H54 (cell line): ENCODE measurements at regions not wholly inside any gene's neighbourhood (a gene's known extent, or its start where the extent isn't known, plus 50 kb on each side); places are given as distances from the start of the nearest gene placed in this dataset.

Source experiments
- DNase-seq: peaks from one replicate; pipeline ENCODE4 v3.0.0; 2011; ENCODE audit warnings: low spot score, mixed read lengths; ENCODE audit not compliant: insufficient read length
- FAIRE-seq: peaks from 3 replicates; lab custom pipeline; 2011; peaks lifted over from hg19 to GRCh38; lab: Jason Lieb, UNC
- POLR2A ChIP-seq: IDR thresholded peaks from 2 replicates; pipeline ENCODE4 v1.6.1; 2011; ENCODE audit warnings: low read depth, mild to moderate bottlenecking, low read length

DNA sequence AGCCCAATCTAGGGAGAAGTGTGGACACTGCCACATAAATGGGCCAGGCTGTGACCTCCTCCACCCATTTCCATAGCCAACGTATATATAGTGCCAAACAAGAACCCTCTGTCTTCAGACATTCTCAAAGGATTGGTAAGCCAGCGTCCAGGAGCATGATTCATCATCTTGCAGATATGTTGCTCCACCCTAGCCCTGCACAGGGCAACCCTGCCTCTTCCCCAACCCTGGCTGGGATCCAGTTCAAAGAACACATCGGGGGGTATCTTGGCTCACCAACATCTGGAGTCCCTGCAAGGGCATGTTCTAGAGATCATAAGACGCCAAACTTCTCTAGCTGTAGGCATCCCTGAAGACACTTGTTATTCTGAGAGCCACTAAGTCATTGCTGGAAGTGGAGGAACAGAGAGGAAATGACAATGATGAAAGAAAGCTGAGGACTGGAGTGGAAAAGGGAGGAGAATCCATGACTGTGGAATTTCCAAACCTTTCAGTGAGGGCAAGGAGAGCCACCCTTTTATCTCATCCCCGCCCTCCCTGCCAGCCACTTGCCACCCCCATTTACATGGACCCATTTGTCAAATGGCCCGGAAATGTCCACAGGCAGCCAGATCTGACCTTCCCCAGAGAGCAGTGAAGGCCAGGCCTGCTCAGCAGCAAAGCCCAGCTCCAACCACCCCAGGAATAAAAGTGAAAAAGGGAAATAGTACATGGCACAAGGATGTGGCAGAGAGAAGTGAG, 144.1 kb upstream of the CTTNBP2NL start:
- TF ChIP-seq POLR2A, result no peak
- DNase-seq, result peak; percentile 86
- peak; percentile 90 for FAIRE-seq

DNA sequence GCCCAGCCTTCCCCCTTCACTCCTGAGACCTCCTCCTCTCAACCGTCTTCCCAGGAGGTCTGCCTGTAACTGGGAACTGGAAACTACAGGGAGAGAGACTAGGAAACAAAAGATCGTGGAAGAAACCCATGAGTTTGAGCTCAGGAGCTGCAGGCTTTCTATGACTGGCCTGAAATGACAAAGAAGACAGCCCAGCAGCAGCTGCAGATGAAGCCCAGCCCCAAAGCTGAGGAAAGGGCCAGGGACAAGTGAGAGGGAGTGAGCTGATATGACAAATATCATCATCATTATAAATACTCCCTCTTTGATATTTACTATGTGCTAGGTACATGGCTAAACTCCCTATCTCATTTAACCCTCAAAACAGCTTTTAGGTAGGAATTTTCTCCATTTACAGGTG, 142.6 kb upstream of the CTTNBP2NL start:
- no peak for DNase-seq
- TF ChIP-seq POLR2A, result no peak
- FAIRE-seq, result no peak

DNA sequence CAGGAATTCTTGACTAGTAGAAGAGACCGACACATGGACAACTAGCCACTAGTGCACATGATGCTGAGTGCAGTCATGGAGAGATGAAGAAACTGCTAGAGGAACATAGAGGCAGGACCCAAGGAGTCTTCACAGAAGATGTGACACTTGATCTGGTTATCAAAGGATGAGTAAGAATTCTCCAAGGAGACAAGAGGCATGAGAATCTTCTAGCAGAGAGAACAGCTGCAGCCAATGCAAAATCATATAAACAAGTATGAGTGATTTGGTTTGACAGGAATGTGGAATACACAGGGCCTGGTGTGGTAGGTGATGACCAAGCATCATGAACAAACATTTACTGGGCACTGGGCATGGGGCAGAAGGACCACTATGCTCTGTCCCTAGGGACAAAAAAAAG, 140.9 kb upstream of the CTTNBP2NL start:
- FAIRE-seq, result no peak
- no peak for DNase-seq
- TF ChIP-seq POLR2A, result no peak

DNA sequence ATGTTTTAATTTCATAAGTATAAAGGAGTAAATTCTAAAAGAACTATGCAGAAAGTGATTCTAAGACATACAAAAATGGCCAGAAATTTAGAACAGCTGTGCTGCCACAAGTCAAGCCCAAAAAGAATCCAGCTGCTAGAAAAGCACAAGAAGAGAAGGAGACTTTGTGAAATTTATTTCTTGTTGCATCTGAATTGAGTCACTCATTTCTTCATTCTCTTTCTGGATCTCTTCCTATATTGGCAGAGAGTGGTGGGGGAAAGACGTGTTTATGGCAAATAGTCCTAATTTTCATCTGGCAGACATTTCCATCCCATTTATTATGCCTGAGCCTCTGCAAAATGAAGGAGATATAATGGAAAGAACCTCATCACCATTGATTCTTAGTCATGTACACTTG, 139.6 kb upstream of the CTTNBP2NL start:
- DNase-seq, result no peak
- no peak for FAIRE-seq
- no peak for TF ChIP-seq POLR2A

DNA sequence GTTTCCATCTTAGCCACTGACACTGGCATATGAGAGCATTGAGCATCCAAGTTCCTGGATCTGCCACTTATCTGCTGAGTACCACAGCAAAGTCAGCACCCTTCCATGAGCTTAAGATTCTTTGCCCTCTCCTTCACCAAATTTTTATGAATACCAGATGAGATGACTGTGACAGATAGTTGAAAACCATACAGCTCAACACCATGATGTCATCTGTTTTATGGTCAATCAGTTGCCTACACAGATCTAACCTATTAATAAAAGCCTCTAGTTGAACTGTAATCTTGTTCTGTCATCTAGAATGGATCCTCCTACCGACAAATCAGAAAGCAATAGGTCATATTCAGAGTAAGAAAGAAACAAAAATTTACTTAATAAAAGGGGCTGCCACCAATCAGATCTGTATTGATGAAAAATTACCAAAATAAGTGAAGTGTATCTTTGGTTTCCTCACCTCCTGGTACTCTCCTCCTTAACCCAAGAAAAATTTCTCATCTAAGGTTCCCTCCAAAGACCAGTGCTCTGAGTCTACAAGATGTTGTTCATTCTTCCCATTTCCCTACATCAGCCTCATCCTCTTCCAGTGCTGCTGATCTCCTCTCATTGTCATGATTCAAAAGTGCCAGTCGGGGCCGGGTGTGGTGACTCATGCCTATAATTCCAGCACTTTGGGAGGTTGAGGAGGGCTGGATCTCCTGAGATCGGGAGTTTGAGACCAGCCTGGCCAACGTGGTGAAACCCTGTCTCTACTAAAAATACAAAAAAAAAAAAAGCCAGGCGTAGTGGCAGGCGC, 138.8 kb upstream of the CTTNBP2NL start:
- FAIRE-seq, result peak; percentile 62
- TF ChIP-seq POLR2A, result no peak

DNA sequence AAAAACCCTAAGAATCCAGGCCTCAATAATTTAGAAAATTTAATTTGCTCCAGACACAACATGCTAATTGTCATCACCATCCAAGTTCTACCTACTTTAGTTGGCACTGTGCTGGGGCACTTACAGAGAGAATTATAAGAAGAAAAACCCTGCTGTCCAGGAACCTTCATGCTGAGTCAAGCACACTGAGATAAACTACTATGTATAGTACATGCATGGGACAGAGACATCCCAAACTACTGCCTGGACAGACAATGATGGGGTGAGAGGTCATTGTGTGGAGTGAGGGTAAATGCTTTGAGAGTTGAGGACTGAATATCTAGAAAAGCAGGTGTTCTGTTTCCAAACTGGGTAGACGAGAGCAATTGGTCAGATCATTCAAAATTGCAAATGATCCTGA, 135.3 kb upstream of the CTTNBP2NL start:
- DNase-seq (no peak), FAIRE-seq (no peak)
- no peak for TF ChIP-seq POLR2A

More for the DNA sequence above, 138.8 kb upstream of the CTTNBP2NL start:
- peak; percentile 23 for DNase-seq

DNA sequence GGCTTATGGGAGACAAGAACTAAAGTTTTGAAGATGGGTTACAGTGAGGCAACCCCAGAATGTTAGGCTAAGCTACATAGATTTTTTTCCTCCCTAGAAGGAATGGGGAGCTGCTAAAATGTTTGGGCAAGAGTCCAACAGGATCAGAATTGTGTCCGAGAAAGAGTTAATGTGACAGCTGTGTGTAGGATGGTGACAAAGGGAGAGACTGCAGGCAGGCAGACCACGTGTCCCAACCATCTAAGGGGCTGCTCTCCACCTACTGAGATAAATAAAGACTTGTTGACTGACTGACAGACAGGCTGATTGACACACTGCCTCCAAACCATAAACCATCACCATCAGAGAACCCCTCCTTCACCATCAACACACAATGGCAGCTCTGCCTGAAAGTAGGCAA, 133.7 kb upstream of the CTTNBP2NL start:
- DNase-seq (no peak), FAIRE-seq (no peak)
- TF ChIP-seq POLR2A, result no peak

DNA sequence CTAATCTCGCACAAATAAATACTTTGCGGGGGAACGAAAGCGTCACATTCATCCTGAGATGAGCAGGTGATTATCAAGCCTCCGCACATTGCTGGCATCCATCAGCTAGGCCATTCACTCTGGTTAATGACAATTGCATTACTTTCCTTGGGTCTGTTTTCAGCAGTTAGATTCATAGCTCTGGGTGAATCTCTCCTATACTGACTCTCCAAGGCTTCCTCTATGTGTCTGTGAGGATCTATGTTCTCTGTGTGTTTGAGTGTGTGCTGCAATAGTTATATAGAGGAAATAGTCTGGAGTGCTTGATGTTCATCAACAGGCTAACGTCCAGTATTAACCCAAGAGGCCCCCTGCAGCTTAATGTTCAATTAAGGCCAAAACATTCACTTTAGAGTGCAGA, 133.0 kb upstream of the CTTNBP2NL start:
- TF ChIP-seq POLR2A, result no peak
- FAIRE-seq (no peak), DNase-seq (no peak)

DNA sequence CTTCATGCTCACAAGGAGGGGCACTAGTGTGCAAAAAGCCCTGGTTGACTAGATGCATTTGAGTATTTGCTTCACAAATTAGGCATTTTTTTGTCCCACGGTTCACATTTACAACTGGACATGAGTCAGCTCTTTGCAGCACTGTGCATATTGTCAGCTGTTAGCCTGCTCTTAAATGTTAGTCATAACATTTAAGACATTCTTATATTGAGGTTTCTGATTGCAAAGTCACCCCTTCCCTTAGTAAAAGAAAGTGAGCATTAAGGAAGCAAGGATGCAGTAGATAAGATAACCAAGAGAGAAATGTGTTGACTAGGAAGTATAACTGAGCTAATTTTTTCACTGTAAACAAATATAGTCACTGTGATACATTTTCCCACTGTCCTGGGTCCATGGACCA, 132.6 kb upstream of the CTTNBP2NL start:
- TF ChIP-seq POLR2A, result no peak
- DNase-seq, result peak; percentile 37
- peak; percentile 45 for FAIRE-seq

DNA sequence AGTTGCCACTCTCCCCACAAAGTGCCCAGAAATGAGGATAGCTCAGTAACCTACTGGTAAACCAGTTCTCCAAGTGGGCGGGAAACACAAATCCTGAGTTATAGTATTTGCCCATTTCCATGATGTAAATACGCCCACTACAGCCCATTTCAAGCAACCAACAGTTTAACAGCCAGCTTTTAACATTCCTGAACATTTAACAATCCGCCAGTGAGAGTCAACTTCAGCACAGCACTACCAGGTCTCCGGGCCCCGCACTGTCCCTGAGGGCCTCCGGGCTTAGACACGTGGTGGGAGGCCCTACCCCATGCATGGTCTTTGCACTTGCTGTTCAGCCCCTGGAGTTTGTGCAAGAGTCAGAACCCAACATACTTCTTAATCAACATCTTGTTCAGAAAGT, 132.0 kb upstream of the CTTNBP2NL start:
- TF ChIP-seq POLR2A, result no peak
- FAIRE-seq, result no peak

DNA sequence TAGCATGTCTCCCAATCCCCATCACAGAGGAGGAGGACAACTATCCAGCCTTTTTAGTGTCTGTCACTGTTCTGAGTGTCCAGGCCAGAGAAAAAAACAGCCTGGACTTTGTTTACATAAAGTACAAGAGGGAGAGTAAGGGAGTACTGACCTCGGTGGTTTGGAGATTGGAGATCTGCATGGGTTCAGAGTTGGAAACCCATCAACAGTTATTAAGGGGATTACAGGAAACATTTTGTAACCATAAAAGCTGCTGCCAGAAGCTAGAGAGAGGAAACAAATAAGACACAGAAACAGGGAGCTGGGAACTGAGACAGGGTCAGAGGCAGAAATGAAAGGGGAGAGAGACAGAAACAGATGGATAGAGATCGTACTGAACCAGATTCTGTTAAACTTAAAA, 131.5 kb upstream of the CTTNBP2NL start:
- TF ChIP-seq POLR2A, result no peak
- FAIRE-seq (no peak), DNase-seq (no peak)

More for the DNA sequence above, 132.0 kb upstream of the CTTNBP2NL start:
- DNase-seq, result no peak

DNA sequence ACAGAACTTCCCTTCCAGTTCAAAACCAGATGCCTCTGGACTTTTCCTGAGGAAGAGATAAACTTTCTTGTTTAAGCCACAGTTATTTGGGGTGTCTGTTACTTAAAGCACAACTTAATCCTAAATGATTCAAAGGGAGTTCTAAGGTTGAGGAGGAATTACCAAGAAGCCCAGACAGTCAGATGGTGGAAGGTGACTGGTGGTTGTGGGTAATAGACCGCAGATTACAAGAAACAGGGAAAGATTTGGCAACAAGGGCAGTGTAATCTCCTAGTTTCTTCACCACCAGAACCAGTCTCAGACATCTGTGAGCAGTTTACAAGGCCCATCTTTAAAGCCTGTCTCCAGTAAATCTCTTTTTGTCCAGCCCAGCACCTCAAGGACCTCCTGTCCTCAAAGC, 130.1 kb upstream of the CTTNBP2NL start:
- DNase-seq (no peak), FAIRE-seq (no peak)
- TF ChIP-seq POLR2A, result no peak

DNA sequence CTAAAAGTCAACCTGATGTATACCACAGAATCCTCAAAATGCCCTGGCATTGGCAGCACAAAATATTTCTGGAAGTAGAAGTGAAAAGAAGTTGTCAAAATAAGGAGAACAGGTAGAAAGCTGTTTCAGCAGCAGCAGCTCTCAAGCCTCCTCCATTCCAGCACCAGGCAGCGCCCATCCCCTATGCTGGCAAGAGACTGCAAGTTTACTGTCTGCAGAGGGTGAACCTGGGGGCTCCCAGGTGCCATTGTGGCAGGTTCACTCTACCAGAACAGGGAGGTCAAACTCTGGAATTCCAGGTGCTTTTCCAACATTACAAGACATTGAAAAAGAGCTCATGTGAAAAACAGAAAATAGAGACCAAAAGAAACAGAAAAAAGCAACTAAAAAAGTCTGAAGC, 128.8 kb upstream of the CTTNBP2NL start:
- no peak for TF ChIP-seq POLR2A
- FAIRE-seq (no peak), DNase-seq (no peak)

DNA sequence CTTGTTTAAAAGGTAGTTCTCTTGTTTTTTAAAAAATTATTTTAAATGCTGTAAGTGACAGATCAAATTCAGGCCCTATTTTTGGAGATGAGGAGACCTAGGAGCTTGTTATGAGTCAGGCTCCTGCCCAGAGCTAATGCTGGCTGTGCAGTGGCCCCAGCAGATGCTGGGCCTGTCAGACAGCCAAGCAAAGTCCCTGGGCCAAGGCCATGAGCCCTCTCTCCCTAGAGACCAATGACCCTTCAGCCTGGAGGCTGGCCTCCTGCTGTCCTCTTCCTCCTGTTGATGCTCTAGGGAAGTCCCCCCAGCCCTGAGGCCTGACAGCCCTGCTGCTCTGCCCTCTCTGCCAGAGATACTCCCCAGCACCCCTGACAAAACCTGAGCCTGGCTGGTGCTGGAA, 128.1 kb upstream of the CTTNBP2NL start:
- TF ChIP-seq POLR2A, result no peak
- DNase-seq (no peak), FAIRE-seq (no peak)
